H1 (cell line): ENCODE measurements at regions not wholly inside any gene's neighbourhood (a gene's known extent, or its start where the extent isn't known, plus 50 kb on each side); places are given as distances from the start of the nearest gene placed in this dataset.

Experiments
- TF ChIP-seq, protein P1 (sequence below): IDR thresholded peaks from 2 replicates; pipeline ENCODE4 v1.6.1; 2012; ENCODE audit warnings: low read length, inconsistent platforms

DNA sequence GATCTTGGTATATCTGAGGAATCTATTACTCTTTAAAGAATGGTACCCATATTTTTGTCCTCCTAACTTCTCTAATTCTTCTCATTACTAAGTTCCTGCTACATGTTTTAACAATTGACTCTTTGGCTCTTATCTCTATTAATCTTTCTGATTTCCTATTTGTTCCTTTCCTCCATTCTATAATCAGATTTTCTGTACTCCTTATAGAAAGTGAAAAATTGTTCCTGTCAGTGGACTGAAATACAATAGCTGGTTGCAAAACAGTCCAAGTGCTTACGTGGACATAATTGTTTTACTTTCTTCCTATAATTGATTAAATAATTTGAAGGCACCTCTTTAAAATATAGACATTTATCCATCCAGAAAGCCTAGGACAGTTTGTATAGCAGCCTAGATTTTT lies 86.7 kb upstream of the PTHLH start (continued):
- TF ChIP-seq, protein P1, sequence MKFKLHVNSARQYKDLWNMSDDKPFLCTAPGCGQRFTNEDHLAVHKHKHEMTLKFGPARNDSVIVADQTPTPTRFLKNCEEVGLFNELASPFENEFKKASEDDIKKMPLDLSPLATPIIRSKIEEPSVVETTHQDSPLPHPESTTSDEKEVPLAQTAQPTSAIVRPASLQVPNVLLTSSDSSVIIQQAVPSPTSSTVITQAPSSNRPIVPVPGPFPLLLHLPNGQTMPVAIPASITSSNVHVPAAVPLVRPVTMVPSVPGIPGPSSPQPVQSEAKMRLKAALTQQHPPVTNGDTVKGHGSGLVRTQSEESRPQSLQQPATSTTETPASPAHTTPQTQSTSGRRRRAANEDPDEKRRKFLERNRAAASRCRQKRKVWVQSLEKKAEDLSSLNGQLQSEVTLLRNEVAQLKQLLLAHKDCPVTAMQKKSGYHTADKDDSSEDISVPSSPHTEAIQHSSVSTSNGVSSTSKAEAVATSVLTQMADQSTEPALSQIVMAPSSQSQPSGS, result no peak
- TF ChIP-seq, all 59 proteins: peak for 0
